Lower leg skin (tissue), 3 donors: ENCODE measurements at regions not wholly inside any gene's neighbourhood (a gene's known extent, or its start where the extent isn't known, plus 50 kb on each side); places are given as distances from the start of the nearest gene placed in this dataset.

Experiments
- CTCF ChIP-seq, 3 donors: fragments of 450-650 bp; IDR thresholded peaks; one replicate each; pipeline ENCODE4 v1.5.1; 2016; ENCODE audit warnings: antibody characterized with exemption in 3 of 3, mild to moderate bottlenecking in 3 of 3, moderate library complexity in 2 of 3
- POLR2A ChIP-seq, 2 donors: fragments of 450-650 bp; IDR thresholded peaks; one replicate each; pipeline ENCODE4 v1.6.1; 2016 to 2017; ENCODE audit warnings: antibody characterized with exemption in 2 of 2, mild to moderate bottlenecking in 1 of 2, moderate library complexity in 1 of 2

- TF ChIP-seq CTCF (IDR thresholded peaks at IDR 0.05), result no peak
- no peak for TF ChIP-seq POLR2A (IDR thresholded peaks at IDR 0.05)
Observed at GRCh38 chr2:217106650-217107014, 246.8 kb upstream of the TNP1 start.
